Mucosa of stomach (tissue), 1 donor: ENCODE measurements at regions not wholly inside any gene's neighbourhood (a gene's known extent, or its start where the extent isn't known, plus 50 kb on each side); places are given as distances from the start of the nearest gene placed in this dataset.

Experiments used
- H3K27me3 ChIP-seq: one replicate; pipeline ENCODE4 v1.7.0; 2013; ENCODE audit warnings: mild to moderate bottlenecking, low read length; ENCODE audit not compliant: control insufficient read depth, insufficient read depth
- H3K36me3 ChIP-seq: one replicate; pipeline ENCODE4 v1.7.0; 2013; ENCODE audit warnings: low read length; ENCODE audit not compliant: control insufficient read depth, insufficient read depth
- H3K4me1 ChIP-seq: one replicate; pipeline ENCODE4 v1.7.0; 2013; ENCODE audit warnings: mild to moderate bottlenecking, low read length; ENCODE audit not compliant: control insufficient read depth, insufficient read depth
- H3K4me3 ChIP-seq: one replicate; pipeline ENCODE4 v1.7.0; 2013; ENCODE audit warnings: low read length
- H3K9ac ChIP-seq: one replicate; pipeline ENCODE4 v1.7.0; 2013; ENCODE audit warnings: mild to moderate bottlenecking, low read length, moderate library complexity
- H3K9me3 ChIP-seq: one replicate; pipeline ENCODE4 v1.7.0; 2013; ENCODE audit warnings: mild to moderate bottlenecking, low read length, moderate library complexity; ENCODE audit not compliant: control insufficient read depth
- donor health status: Pancreatic carcinoma.

- H3K27me3 ChIP-seq, result peaks cover 21% of the 10 kb centered on the region
- no peak overlapping the region for H3K4me3 ChIP-seq
- H3K4me1 ChIP-seq, result peaks cover under 1% of the 10 kb centered on the region
Measured at GRCh38 chr3:44003801-44004200, 237.9 kb upstream of the TOPAZ1 start.

GRCh38 chr3:44011680-44012079 lies 230.0 kb upstream of the TOPAZ1 start:
- H3K27me3 ChIP-seq, result peaks cover 3% of the 10 kb centered on the region
- H3K36me3 ChIP-seq, result no peaks in the 10 kb centered on the region
- H3K9ac ChIP-seq, result no peak overlapping the region
- H3K4me3 ChIP-seq, result no peak overlapping the region
- no peaks in the 10 kb centered on the region for H3K4me1 ChIP-seq
- no peaks in the 10 kb centered on the region for H3K9me3 ChIP-seq

More at GRCh38 chr3:44003801-44004200, 237.9 kb upstream of the TOPAZ1 start:
- no peaks in the 10 kb centered on the region for H3K9me3 ChIP-seq
- H3K36me3 ChIP-seq, result no peaks in the 10 kb centered on the region
- H3K9ac ChIP-seq, result no peak overlapping the region

GRCh38 chr3:44012160-44012899 lies 229.4 kb upstream of the TOPAZ1 start:
- H3K36me3 ChIP-seq, result no peaks in the 10 kb centered on the region
- peaks cover 3% of the 10 kb centered on the region for H3K27me3 ChIP-seq
- no peak overlapping the region for H3K9ac ChIP-seq
- no peaks in the 10 kb centered on the region for H3K4me1 ChIP-seq
- no peak overlapping the region for H3K4me3 ChIP-seq
- no peaks in the 10 kb centered on the region for H3K9me3 ChIP-seq

GRCh38 chr3:44013967-44014366 lies 227.7 kb upstream of the TOPAZ1 start:
- H3K36me3 ChIP-seq, result no peaks in the 10 kb centered on the region
- H3K27me3 ChIP-seq, result peaks cover 3% of the 10 kb centered on the region
- no peaks in the 10 kb centered on the region for H3K9me3 ChIP-seq
- no peaks in the 10 kb centered on the region for H3K4me1 ChIP-seq
- no peak overlapping the region for H3K4me3 ChIP-seq
- H3K9ac ChIP-seq, result no peak overlapping the region

GRCh38 chr3:44015170-44015569 lies 226.5 kb upstream of the TOPAZ1 start:
- Histone ChIP-seq H3K9me3 (no peaks in the 10 kb centered on the region), H3K4me3 (no peak overlapping the region), H3K36me3 (no peaks in the 10 kb centered on the region), H3K4me1 (no peaks in the 10 kb centered on the region), H3K9ac (no peak overlapping the region), H3K27me3 (peaks cover 3% of the 10 kb centered on the region)

GRCh38 chr3:44016818-44017217 lies 224.9 kb upstream of the TOPAZ1 start:
- Histone ChIP-seq H3K36me3 (no peaks in the 10 kb centered on the region), H3K4me3 (no peak overlapping the region), H3K27me3 (peaks cover 15% of the 10 kb centered on the region), H3K9ac (no peak overlapping the region), H3K9me3 (no peaks in the 10 kb centered on the region), H3K4me1 (no peaks in the 10 kb centered on the region)

GRCh38 chr3:44018926-44019325 lies 222.8 kb upstream of the TOPAZ1 start:
- Histone ChIP-seq H3K9me3 (no peaks in the 10 kb centered on the region), H3K9ac (no peak overlapping the region), H3K36me3 (no peaks in the 10 kb centered on the region), H3K4me1 (no peaks in the 10 kb centered on the region), H3K27me3 (peaks cover 29% of the 10 kb centered on the region), H3K4me3 (no peak overlapping the region)

GRCh38 chr3:44019736-44020135 lies 221.9 kb upstream of the TOPAZ1 start:
- Histone ChIP-seq H3K27me3 (peaks cover 33% of the 10 kb centered on the region), H3K9me3 (no peaks in the 10 kb centered on the region), H3K4me1 (no peaks in the 10 kb centered on the region), H3K9ac (no peak overlapping the region), H3K36me3 (no peaks in the 10 kb centered on the region), H3K4me3 (no peak overlapping the region)

GRCh38 chr3:44020143-44020542 lies 221.5 kb upstream of the TOPAZ1 start:
- peaks cover 35% of the 10 kb centered on the region for H3K27me3 ChIP-seq
- H3K4me1 ChIP-seq, result no peaks in the 10 kb centered on the region
- no peak overlapping the region for H3K4me3 ChIP-seq
- no peak overlapping the region for H3K9ac ChIP-seq
- H3K9me3 ChIP-seq, result no peaks in the 10 kb centered on the region
- H3K36me3 ChIP-seq, result no peaks in the 10 kb centered on the region

- H3K9ac ChIP-seq, result no peak overlapping the region
Measured at GRCh38 chr3:44021651-44022594, 219.8 kb upstream of the TOPAZ1 start.

GRCh38 chr3:44023961-44024593 lies 217.6 kb upstream of the TOPAZ1 start:
- Histone ChIP-seq H3K4me1 (no peaks in the 10 kb centered on the region), H3K9ac (no peak overlapping the region)

More at GRCh38 chr3:44021651-44022594, 219.8 kb upstream of the TOPAZ1 start:
- H3K4me1 ChIP-seq, result no peaks in the 10 kb centered on the region
- H3K27me3 ChIP-seq, result peaks cover 35% of the 10 kb centered on the region
- no peaks in the 10 kb centered on the region for H3K36me3 ChIP-seq
- H3K9me3 ChIP-seq, result no peaks in the 10 kb centered on the region
- H3K4me3 ChIP-seq, result no peak overlapping the region

More at GRCh38 chr3:44023961-44024593, 217.6 kb upstream of the TOPAZ1 start:
- Histone ChIP-seq H3K27me3 (peaks cover 35% of the 10 kb centered on the region), H3K4me3 (no peak overlapping the region), H3K36me3 (no peaks in the 10 kb centered on the region), H3K9me3 (no peaks in the 10 kb centered on the region)
